ENCODE measurements at regions not wholly inside any gene's neighbourhood (a gene's known extent, or its start where the extent isn't known, plus 50 kb on each side); places are given as distances from the start of the nearest gene placed in this dataset.
"Not testable (repeated sequence)": the region's sequence is repeated elsewhere in the genome, so short reads cannot be mapped to it uniquely, and the experiment has no call there.

GRCh38 chr6:155628306-155628705 is 172.7 kb upstream of the NOX3 start:
- no peak for DNase-seq

GRCh38 chr6:155627722-155628212 is 172.1 kb upstream of the NOX3 start:
- DNase-seq, result not testable (repeated sequence)

- no peak for DNase-seq
These were observed 168.0 kb upstream of the NOX3 start for GRCh38 chr6:155623450-155624178.

GRCh38 chr6:155614606-155615005 is 159.0 kb upstream of the NOX3 start:
- DNase-seq, result no peak

- DNase-seq, result no peak
These were observed 156.1 kb upstream of the NOX3 start for GRCh38 chr6:155611742-155612141.

- DNase-seq, result no peak
These were observed 149.4 kb upstream of the NOX3 start for GRCh38 chr6:155604991-155605390.

GRCh38 chr6:155599561-155599960 is 143.9 kb upstream of the NOX3 start:
- DNase-seq, result no peak

- DNase-seq, result no peak
These were observed 143.5 kb upstream of the NOX3 start for GRCh38 chr6:155599160-155599559.

- DNase-seq, result no peak
These were observed 139.6 kb upstream of the NOX3 start for GRCh38 chr6:155595284-155595683.

- DNase-seq, result no peak
These were observed 136.1 kb upstream of the NOX3 start for GRCh38 chr6:155591741-155592140.

- no peak for DNase-seq
These were observed 133.6 kb upstream of the NOX3 start for GRCh38 chr6:155589190-155589589.

- no peak for DNase-seq
These were observed 132.2 kb upstream of the NOX3 start for GRCh38 chr6:155587817-155588216.

- DNase-seq, result no peak
These were observed 130.5 kb upstream of the NOX3 start for GRCh38 chr6:155586090-155586489.

- no peak for DNase-seq
These were observed 128.4 kb upstream of the NOX3 start for GRCh38 chr6:155584006-155584405.

GRCh38 chr6:155582016-155582991 is 126.7 kb upstream of the NOX3 start:
- DNase-seq, result no peak

GRCh38 chr6:155580904-155581303 is 125.3 kb upstream of the NOX3 start:
- no peak for DNase-seq

- no peak for DNase-seq
These were observed 122.6 kb upstream of the NOX3 start for GRCh38 chr6:155578251-155578650.

GRCh38 chr6:155561966-155562364 is 106.3 kb upstream of the NOX3 start:
- no peak for DNase-seq

- DNase-seq, result no peak
These were observed 105.8 kb upstream of the NOX3 start for GRCh38 chr6:155561257-155561965.

- DNase-seq, result no peak
These were observed 94.3 kb upstream of the NOX3 start for GRCh38 chr6:155549928-155550327.

- DNase-seq, result no peak
These were observed 93.6 kb upstream of the NOX3 start for GRCh38 chr6:155549028-155549798.

GRCh38 chr6:155548576-155548975 is 92.9 kb upstream of the NOX3 start:
- no peak for DNase-seq
